GM19239 (cell line): ENCODE measurements at regions not wholly inside any gene's neighbourhood (a gene's known extent, or its start where the extent isn't known, plus 50 kb on each side); places are given as distances from the start of the nearest gene placed in this dataset.

ENCODE experiments used
- DNase-seq: peaks from one replicate; pipeline ENCODE4 v3.0.0; 2011; ENCODE audit warnings: low spot score; ENCODE audit not compliant: insufficient read length
- FAIRE-seq: peaks from 2 replicates; lab custom pipeline; 2011; peaks lifted over from hg19 to GRCh38; lab: Jason Lieb, UNC

DNA sequence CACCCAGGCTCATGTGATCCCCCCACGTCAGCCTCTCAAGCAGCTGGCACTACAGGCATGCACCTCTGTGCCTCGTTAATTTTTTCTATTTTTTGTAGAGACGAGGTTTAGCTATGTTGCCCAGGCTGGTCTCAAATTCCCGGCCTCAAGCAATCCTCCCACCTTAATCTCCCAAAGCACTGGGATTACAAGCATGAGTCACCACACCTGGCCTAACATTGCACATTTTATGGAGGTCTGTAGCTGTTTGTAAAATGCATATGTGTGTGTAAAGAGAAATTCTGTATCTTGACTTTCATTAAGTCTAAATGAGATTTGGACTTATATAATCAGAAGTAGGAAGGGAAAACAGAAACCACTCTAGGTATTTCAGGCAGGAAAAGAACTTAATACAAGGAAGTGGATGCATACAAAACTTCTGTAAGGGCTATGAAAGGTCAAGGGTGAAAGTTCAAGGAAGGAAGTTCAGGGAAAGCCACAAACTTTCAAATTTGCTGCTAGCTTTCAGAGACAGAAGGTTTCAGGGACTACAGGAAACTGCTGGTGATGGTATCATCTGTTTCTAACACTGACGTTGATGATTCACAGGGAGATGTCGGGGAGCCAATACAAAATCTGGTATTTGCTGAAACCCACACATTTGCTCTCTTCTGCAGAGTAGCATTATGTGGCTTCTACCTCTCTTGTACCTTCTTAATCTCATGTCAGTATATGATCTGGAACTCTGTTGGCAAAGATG lies 209.4 kb downstream of the PIK3R1 start:
- FAIRE-seq (peak; percentile 84), DNase-seq (peak; percentile 10)

GRCh38 chr5:68426586-68426985 lies 211.0 kb downstream of the PIK3R1 start:
- FAIRE-seq: no peak
- no peak for DNase-seq

DNA sequence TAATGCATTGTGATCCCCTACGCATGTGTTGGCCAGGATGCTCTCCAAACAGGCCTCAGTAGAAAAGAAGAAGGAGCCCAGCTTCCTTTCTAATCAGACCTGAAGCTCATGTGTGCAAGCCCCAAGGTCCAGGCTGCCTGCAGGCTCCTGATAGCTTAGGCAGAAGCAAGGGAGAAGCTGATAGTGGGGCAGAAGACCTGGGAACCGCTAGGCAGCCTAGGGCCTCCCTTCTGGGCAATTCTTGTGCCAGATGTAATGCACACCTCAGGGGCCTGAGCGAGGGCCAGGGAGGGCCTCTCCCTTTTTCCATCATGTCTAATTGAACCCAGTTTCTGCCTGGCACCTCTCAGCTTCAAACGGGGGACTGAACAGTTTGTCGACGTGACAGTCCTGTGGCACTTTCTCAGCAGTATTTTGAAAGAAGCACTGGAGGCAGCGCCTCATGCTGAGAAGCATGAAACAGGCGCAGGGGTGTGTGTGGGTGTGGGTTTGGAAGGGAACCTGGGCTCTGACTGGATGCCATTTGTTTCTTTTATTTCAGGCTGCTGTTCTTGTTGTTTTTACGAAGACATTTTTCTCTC lies 212.8 kb downstream of the PIK3R1 start:
- no peak for FAIRE-seq

GRCh38 chr5:68429510-68429909 lies 214.0 kb downstream of the PIK3R1 start:
- FAIRE-seq: no peak
- no peak for DNase-seq

More for the DNA sequence above, 212.8 kb downstream of the PIK3R1 start:
- DNase-seq: no peak

DNA sequence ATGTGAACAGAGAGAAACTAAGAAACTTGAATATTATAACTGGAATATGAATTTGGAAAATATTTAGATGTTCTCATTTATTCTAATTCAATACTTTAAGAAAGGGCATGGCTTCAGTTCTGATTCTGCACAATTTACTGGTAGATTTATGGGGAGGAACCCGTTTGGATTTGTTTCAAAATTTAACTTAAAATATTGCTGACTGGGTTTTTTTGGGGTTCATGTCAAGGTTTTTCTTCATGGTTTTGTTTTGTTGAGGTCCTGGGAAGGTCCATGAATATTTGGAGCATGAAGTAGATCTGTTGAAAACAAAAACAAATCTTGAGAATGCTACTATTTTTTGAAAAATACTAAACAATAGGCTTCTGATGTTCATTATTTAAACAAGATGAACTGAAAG lies 214.7 kb downstream of the PIK3R1 start:
- DNase-seq (no peak), FAIRE-seq (no peak)

DNA sequence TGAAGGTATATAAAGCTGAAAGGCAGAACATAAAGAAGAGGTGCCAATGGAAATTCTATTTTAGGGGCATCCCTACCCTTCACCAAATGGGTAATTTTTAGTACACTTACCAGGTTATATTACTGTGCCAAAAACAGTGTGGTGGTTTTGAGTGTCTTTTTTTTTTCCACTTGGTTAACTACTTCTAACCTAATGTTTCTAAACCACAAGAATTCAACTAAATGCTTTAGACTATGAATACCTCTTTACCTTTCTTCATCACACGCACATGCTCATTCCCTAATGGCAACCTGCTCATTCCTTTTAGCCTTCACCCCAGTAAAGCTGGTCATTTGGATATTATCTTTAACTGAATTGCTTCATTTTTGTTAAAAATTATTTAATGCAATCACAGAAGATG lies 215.6 kb downstream of the PIK3R1 start:
- no peak for FAIRE-seq
- DNase-seq: no peak

DNA sequence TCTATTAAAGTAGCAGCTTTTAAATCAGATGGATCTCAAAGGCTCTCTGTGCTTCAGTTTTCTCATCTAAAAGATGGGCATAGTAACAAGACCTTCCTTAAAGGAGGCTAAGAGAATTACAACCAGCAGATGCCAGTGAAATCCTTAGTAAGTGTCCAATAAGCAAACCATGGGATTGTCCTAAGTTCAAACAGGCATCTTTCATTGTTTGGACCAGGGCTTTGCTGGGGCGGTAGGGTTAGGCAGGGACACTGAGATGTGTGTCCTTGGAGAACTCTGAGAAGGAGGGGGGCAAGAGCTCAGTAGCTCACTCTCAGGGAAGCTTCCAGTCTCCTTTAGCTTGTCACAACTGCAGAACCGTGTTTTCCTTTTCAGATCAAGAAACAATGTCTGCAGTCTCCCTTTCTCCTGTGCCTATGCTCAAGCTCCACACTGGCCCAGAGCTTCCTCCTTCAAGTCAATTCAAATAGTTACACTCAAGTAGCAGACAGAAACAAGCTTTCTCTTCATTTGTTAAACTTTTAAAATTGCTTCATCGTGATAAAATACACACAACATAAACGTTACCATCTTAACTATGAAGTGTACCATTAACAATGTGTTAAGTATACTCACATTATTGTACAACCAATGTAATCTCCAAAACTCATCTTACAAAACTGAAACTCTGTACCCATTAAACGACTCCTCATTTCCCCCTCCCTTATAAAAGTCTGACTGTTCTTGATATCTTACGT lies 216.2 kb downstream of the PIK3R1 start:
- DNase-seq (no peak), FAIRE-seq (peak; percentile 57)

DNA sequence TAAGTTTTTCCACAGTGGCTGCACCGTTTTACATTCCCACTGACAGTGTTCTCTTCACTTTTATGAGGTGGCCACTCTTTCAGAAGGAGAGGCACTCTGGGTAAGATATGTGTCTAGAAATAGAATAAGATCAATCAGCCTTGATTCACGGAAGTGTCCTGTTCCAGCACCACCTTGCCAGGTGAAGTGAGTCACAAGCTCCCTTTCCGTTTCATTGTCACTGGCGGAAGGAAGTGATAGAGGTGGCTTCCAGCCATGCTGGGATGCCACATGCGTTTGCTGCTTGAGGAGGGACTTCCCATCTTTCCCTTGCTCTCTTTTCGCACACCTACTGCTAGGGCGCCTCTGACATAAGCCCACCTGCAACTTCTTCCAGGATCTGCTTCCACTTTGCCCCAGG lies 217.1 kb downstream of the PIK3R1 start:
- FAIRE-seq (no peak), DNase-seq (no peak)

DNA sequence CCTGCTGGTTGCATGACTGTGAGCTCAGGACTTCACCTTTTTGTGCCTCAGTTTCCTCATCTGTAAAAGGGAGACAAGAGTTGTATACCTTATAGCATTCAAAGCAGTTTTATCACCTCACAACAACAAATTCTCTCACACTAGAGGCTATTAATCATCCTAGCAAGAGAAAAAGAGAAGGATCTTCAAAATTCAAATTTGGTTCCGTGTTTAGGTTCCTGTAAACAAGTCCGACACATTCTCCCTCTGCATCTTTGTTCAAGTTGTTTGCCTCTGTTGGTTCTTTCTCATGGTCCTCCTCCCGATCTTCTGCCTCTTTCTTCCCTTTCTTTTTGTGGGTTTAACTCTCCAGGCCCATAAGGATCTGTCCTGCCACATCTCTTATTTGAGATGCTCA lies 218.0 kb downstream of the PIK3R1 start:
- no peak for FAIRE-seq
- no peak for DNase-seq

- FAIRE-seq: peak; percentile 98
- peak; percentile 56 for DNase-seq
Measured at GRCh38 chr5:68433923-68434879, 218.6 kb downstream of the PIK3R1 start.

DNA sequence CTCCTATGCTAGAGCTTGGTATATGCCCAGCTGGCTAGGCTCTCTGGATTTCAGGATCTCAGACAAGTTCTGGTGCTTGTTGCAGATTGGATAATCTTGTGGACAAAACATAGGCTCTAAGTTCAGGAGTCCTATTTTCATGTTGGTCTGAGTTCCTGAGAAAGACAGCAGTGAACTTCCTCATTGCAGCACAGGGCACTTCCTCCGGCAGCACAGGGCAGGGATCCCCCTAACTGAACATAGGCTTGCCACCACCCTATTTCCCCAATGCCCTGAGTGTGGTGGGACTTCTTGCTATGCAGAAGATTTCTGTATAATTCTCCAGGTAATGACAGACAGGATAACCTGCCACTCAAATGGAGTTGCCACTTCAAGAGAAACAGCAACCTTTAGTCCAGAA lies 220.1 kb downstream of the PIK3R1 start:
- FAIRE-seq: peak; percentile 70
- no peak for DNase-seq

GRCh38 chr5:68436686-68437520 lies 221.3 kb downstream of the PIK3R1 start:
- DNase-seq (no peak), FAIRE-seq (no peak)

DNA sequence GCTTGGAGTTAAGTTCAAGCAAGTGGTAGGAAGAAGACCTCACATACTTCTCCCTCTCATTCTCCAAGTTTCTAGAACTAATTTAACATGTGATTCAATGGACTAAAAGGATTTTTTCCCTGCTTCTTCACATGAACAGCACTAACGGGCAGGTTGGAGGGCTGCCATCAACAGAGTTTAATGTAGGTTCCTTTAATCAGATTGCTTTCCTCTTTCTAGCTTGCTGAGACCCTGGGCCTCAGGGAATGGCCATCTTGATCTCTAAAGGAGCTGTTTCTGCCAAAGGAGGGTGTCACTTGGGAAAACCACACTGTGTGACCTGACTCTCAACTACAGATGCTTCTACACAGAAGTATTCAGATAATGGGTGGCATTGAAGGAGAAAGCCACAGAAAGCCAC lies 223.3 kb downstream of the PIK3R1 start:
- peak; percentile 14 for FAIRE-seq
- DNase-seq: no peak

DNA sequence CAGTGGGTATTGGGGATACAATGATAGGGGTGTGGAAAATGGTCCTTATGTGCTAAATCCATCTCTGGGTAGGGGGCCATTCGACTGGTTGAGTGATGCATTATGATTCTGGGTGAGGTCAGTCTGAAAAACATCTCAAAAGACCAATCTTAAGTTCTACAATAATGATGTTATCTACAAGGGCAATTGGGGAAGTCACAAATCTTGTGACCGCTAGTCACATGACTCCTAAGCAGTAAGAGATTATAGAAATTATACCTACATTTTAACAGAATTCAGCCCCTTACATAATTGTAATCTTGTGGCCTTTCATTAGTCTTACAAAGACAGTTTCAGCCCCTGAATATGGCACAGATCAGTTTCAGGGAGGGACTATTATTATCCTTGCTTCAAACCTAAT lies 224.7 kb downstream of the PIK3R1 start:
- FAIRE-seq (no peak), DNase-seq (no peak)

DNA sequence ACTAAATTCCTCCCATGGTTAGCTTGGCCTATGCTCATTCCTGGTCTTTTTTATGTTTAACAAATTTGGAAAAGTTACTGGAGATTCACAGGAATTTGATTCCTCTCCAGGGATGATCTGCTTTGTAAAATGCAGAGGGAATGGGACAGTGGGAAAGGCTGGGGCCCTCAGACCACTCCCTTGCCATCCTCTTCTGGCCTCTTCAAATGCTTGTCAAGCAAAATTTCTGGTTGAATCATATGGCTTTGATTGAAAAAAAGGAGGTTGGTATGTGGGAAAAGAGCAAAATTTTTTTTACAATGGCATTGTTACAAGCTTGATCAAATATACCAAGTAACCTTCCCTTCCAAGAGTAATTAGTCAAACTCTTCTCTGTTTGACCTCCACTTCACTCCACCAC lies 225.1 kb downstream of the PIK3R1 start:
- DNase-seq (no peak), FAIRE-seq (no peak)

- FAIRE-seq (peak; percentile 53), DNase-seq (no peak)
Measured at GRCh38 chr5:68441309-68442073, 225.9 kb downstream of the PIK3R1 start.

GRCh38 chr5:68443091-68443490 lies 227.5 kb downstream of the PIK3R1 start:
- DNase-seq (no peak), FAIRE-seq (peak; percentile 21)

- no peak for FAIRE-seq
- DNase-seq: no peak
Measured at GRCh38 chr5:68444048-68444447, 228.5 kb downstream of the PIK3R1 start.

DNA sequence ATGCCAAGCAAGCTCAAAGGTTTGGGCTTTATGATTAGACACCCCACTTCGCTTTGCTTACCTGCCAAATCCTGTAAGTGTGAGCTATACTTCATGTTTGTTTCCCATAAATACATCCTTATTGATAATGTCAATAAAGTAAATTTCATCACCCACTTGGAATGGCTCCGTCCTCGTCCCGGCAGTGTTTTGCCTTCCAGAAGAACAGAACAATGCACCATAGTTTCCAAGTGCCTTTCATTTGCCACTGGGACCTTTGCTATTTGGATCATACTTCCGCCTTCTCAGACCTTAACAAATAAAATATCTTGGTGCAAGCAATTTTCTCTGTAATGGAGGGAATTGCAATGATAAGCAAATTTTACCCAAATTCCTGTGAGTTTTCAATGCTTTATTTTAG lies 229.3 kb downstream of the PIK3R1 start:
- DNase-seq (no peak), FAIRE-seq (no peak)
